GM10248 (cell line): ENCODE measurements at regions not wholly inside any gene's neighbourhood (a gene's known extent, or its start where the extent isn't known, plus 50 kb on each side); places are given as distances from the start of the nearest gene placed in this dataset.

Experiments used
- CTCF ChIA-PET: fragments of 300-600 bp; sonication (Branson Sonifier 250); formaldehyde crosslinking; extraction: SDS; loops from one replicate; lab custom pipeline; 2021; ENCODE audit warnings: antibody characterized with exemption; lab: Yijun Ruan, JAX
- POLR2A ChIA-PET: fragments of 350-650 bp; sonication (Branson Sonifier 250); formaldehyde crosslinking; extraction: SDS; loops from one replicate; lab custom pipeline; 2020; ENCODE audit warnings: antibody characterized with exemption; lab: Yijun Ruan, JAX
- DNase-seq: peaks from one replicate; pipeline ENCODE4 v3.0.0; 2012; ENCODE audit errors: extremely low spot score
- CTCF ChIP-seq: IDR thresholded peaks from 2 replicates; pipeline ENCODE4 v1.5.1; 2012; ENCODE audit warnings: mild to moderate bottlenecking, low read depth; ENCODE audit errors: extremely low read depth, missing control alignments, control extremely low read depth

GRCh38 chr4:119679251-119679650 is 50.6 kb upstream of the PDE5A start:
- DNase-seq, result no peak
- CTCF ChIA-PET, result interaction anchor here (0.9 to 1.7 kb wide), 7 partner anchors 11 to 37 kb away, joined by 3 to 4 read pairs (median 3); no protein-coding TSS in a partner anchor
- no peak for TF ChIP-seq CTCF
- POLR2A ChIA-PET, result no interaction called here

GRCh38 chr4:119678761-119679160 is 50.2 kb upstream of the PDE5A start:
- no peak for TF ChIP-seq CTCF
- DNase-seq, result no peak
- ChIA-PET POLR2A (no interaction called here), CTCF (interaction anchor here (0.9 to 1.7 kb wide), 7 partner anchors 10 to 37 kb away, joined by 3 read pairs; no protein-coding TSS in a partner anchor)
